Brain microvascular endothelial cell (primary cell): ENCODE measurements at regions not wholly inside any gene's neighbourhood (a gene's known extent, or its start where the extent isn't known, plus 50 kb on each side); places are given as distances from the start of the nearest gene placed in this dataset.

Source experiments
- DNase-seq: peaks from one replicate; pipeline ENCODE4 v3.0.0-alpha.2; 2020
- H3K27ac ChIP-seq: fragments of 250-450 bp; sonication (Bioruptor Pico); 2 replicates; pipeline ENCODE4 v1.5.1; 2020; ENCODE audit warnings: mild to moderate bottlenecking, moderate library complexity
- H3K27me3 ChIP-seq: fragments of 250-450 bp; sonication (Bioruptor Pico); replicated peaks from 2 replicates; pipeline ENCODE4 v1.5.1; 2020; ENCODE audit warnings: mild to moderate bottlenecking
- H3K36me3 ChIP-seq: fragments of 250-450 bp; sonication (Bioruptor Pico); replicated peaks from 2 replicates; pipeline ENCODE4 v1.5.1; 2020; ENCODE audit warnings: mild to moderate bottlenecking
- H3K4me3 ChIP-seq: 2 replicates; pipeline ENCODE4 v1.5.1; 2011; ENCODE audit warnings: low read depth, mild to moderate bottlenecking, control low read depth, low read length, moderate library complexity
- CTCF ChIP-seq: IDR thresholded peaks from 2 replicates; pipeline ENCODE4 v1.5.1; 2011; ENCODE audit warnings: low read depth, mild to moderate bottlenecking, moderate library complexity, low read length, control low read depth, inconsistent platforms; ENCODE audit errors: missing control alignments
- in situ Hi-C: cut with HindIII; loops from 2 replicates; pipeline ENCODE4 v1.10.0; 2017; ENCODE audit warnings: low sequenced_read_pairs, low pct_ligation_motif_present

DNA sequence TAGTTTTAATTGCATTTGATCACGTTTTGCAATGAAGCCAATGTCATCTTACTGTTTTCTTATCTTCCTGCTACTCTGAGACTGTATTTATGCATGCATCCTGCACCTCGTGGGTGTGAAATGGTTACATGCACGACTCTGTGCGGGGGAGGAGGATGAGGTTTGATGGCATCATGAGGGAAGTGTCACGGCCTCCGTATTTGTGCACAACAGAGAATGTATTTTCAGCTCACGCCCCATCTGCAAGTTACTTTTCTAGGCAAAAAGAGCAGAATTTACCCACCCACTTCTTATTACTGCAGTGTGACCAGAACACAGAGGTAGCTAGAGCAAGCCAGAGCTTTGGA, 145.1 kb downstream of the TDRD15 start:
- DNase-seq: no peak
- in situ Hi-C loops: no loop called here
- no peak for TF ChIP-seq CTCF

GRCh38 chr2:21269382-21269781, 145.6 kb downstream of the TDRD15 start:
- Histone ChIP-seq H3K27me3 (no peaks in the 10 kb centered on the region), H3K36me3 (no peaks in the 10 kb centered on the region), H3K27ac (no peak overlapping the region), H3K4me3 (no peak overlapping the region)
- no peak for TF ChIP-seq CTCF
- no peak for DNase-seq
- in situ Hi-C loops: no loop called here

More for the DNA sequence above, 145.1 kb downstream of the TDRD15 start:
- Histone ChIP-seq H3K36me3 (no peaks in the 10 kb centered on the region), H3K27ac (no peak overlapping the region), H3K4me3 (no peak overlapping the region), H3K27me3 (no peaks in the 10 kb centered on the region)

DNA sequence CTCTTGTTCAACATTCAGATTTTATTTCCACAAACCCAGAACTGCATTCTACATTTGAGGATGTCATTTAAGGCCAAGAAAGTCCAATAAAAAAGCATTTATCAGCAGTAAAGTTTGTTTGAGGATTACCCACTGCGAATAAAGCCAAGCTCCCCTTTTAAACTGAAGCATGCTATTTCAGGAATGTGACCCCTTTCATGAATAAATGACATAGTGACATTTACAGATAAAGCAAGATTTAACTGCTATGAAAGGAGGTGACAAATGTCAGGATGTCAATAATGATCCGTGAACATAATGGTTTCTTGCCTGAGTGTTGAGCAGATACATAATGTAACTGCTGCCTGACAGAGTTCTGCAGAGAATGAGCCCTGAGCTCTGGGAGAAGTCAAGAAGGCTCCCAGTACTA, 146.3 kb downstream of the TDRD15 start:
- Histone ChIP-seq H3K27ac (no peak overlapping the region), H3K4me3 (no peak overlapping the region), H3K27me3 (no peaks in the 10 kb centered on the region), H3K36me3 (no peaks in the 10 kb centered on the region)
- TF ChIP-seq CTCF: no peak
- DNase-seq: no peak
- in situ Hi-C loops: no loop called here

- no peak for DNase-seq
- TF ChIP-seq CTCF: no peak
- in situ Hi-C loops: no loop called here
- H3K4me3 ChIP-seq: no peak overlapping the region
- H3K27me3 ChIP-seq: no peaks in the 10 kb centered on the region
- no peaks in the 10 kb centered on the region for H3K36me3 ChIP-seq
- no peak overlapping the region for H3K27ac ChIP-seq
Observed at GRCh38 chr2:21270708-21271122, 146.9 kb downstream of the TDRD15 start.

GRCh38 chr2:21276163-21276562, 152.4 kb downstream of the TDRD15 start:
- no peaks in the 10 kb centered on the region for H3K27me3 ChIP-seq
- no peak overlapping the region for H3K4me3 ChIP-seq
- no peaks in the 10 kb centered on the region for H3K36me3 ChIP-seq
- in situ Hi-C loops: no loop called here
- DNase-seq: no peak
- TF ChIP-seq CTCF: no peak
- no peak overlapping the region for H3K27ac ChIP-seq
